ENCODE measurements at regions not wholly inside any gene's neighbourhood (a gene's known extent, or its start where the extent isn't known, plus 50 kb on each side); places are given as distances from the start of the nearest gene placed in this dataset.

DNA sequence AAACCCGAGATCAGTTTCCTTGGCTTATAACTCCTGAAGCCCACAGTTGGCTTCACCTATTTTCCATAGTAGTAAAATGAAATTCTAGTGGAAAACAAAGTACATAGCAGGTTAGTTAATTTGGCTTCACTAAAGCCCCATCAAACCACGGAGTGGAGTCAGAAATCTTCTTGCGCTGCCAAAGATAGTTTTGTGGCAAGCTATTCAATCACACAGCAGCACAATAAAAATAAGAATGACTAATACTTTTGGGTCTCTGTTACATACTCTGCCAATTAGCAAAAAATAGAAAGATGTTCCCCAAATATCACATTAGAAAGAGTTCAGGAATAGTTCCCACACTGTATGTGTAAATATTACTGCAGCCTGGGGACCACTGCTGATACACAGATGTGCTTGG, 175.2 kb upstream of the NOL4 start:
- TF ChIP-seq CTCF (IDR thresholded peaks at IDR 0.05) (no peak), POLR2A (IDR thresholded peaks at IDR 0.05) (no peak)
